HepG2 (cell line): ENCODE measurements at regions not wholly inside any gene's neighbourhood (a gene's known extent, or its start where the extent isn't known, plus 50 kb on each side); places are given as distances from the start of the nearest gene placed in this dataset.

Experiments used
- CTCF ChIP-seq: sonication (generic); formaldehyde crosslinking; IDR thresholded peaks from 2 replicates; pipeline ENCODE4 v1.5.0; 2020; ENCODE audit warnings: mild to moderate bottlenecking, missing genetic modification reagents, moderate library complexity
- HMG20A ChIP-seq: IDR thresholded peaks from 2 replicates; pipeline ENCODE4 v1.6.1; 2016; ENCODE audit warnings: borderline replicate concordance
- NBN ChIP-seq: fragments of 450-650 bp; conservative IDR thresholded peaks from 2 replicates; pipeline ENCODE4 v1.6.1; 2017
- SIN3B ChIP-seq: fragments of 150-350 bp; IDR thresholded peaks from 2 replicates; pipeline ENCODE4 v1.6.1; 2014; ENCODE audit warnings: low read length
- TRIM24 ChIP-seq: sonication (generic); formaldehyde crosslinking; IDR thresholded peaks from 2 replicates; pipeline ENCODE4 v1.8.0; 2022; ENCODE audit warnings: mild to moderate bottlenecking, missing genetic modification reagents
- ZBTB33 ChIP-seq: sonication (generic); formaldehyde crosslinking; IDR thresholded peaks from 2 replicates; pipeline ENCODE4 v1.4.0; 2020; ENCODE audit warnings: missing genetic modification reagents
- ZBTB4 ChIP-seq: sonication (generic); formaldehyde crosslinking; IDR thresholded peaks from 2 replicates; pipeline ENCODE4 v1.4.0; 2020; ENCODE audit warnings: missing genetic modification reagents, mild to moderate bottlenecking, borderline replicate concordance

- TF ChIP-seq TRIM24 (CRISPR knock-in tag) (no peak), SIN3B (no peak), ZBTB33 (CRISPR knock-in tag) (no peak), ZBTB4 (CRISPR knock-in tag) (no peak), CTCF (CRISPR knock-in tag) (no peak), HMG20A (no peak), NBN (no peak)
Observed at GRCh38 chr9:82410306-82410705, 421.7 kb downstream of the SPATA31D1 start.
